ENCODE measurements at regions not wholly inside any gene's neighbourhood (a gene's known extent, or its start where the extent isn't known, plus 50 kb on each side); places are given as distances from the start of the nearest gene placed in this dataset.

DNA sequence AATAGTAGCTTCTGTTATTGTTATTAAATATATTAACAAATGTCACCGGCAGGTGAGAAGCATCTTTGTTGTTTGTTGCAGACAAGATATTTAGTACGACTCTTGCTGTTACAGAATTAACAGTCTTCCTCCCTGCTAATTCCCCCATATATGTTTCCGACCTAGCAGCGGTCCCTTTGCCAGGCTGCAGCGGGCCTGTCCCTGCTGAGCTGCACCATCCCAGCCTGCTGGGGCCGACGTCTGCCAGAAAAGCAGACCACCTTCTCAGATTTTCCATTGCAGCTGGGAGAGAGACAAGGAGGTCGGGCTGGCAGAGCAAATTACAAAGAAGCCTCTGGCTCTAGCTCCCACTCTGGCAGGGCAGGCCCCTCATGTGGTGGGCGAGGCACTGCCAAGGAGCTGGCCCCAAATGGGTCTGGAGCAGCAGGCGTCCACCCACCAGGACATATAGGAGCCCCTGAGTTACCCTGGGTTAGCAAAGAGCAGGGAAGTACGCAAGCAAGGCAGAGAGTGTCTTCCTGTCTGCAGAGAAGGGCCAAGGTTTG lies 142.7 kb downstream of the FOXD2 start (continued):
- TF ChIP-seq ZNF462 (CRISPR knock-in tag; IDR thresholded peaks at IDR 0.05): no peak
- TF ChIP-seq EZH2phosphoT487 (IDR thresholded peaks at IDR 0.05; ENCODE audit: unreplicated experiment): no peak
- no peak for TF ChIP-seq NANOG (IDR thresholded peaks at IDR 0.05; ENCODE audit: borderline replicate concordance)
- TF ChIP-seq CTCF (conservative IDR thresholded peaks at IDR 0.05; ENCODE audit: low read depth in 2 of 2): no peak
- no peak for TF ChIP-seq EZH2 (IDR thresholded peaks at IDR 0.05; ENCODE audit: low read depth, unreplicated experiment)
- TF ChIP-seq REST (IDR thresholded peaks at IDR 0.05; ENCODE audit: unreplicated experiment): no peak
- TF ChIP-seq ZNF331 (CRISPR knock-in tag; IDR thresholded peaks at IDR 0.05; ENCODE audit: low read depth): no peak
